HCT116 (cell line): ENCODE measurements at regions not wholly inside any gene's neighbourhood (a gene's known extent, or its start where the extent isn't known, plus 50 kb on each side); places are given as distances from the start of the nearest gene placed in this dataset.

Experiments
- POLR2AphosphoS5 ChIP-seq: IDR thresholded peaks from 2 replicates; pipeline ENCODE4 v1.6.1; 2011; ENCODE audit warnings: mild to moderate bottlenecking, low read depth, low read length, moderate library complexity
- RAD21 ChIP-seq: IDR thresholded peaks from 2 replicates; pipeline ENCODE4 v1.6.1; 2012; ENCODE audit warnings: low read depth, mild to moderate bottlenecking
- TF ChIP-seq, protein P1 (sequence below), 3 experiments: fragments of 200-600 bp in 1 of 3; sonication (generic) in 1 of 3; IDR thresholded peaks in 2 of 3; conservative IDR thresholded peaks in 1 of 3; 2 replicates each; pipeline ENCODE4 v1.5.1; 2012 to 2017; ENCODE audit warnings: low read depth in 2 of 3, low read length in 2 of 3, antibody characterized with exemption in 1 of 3, borderline replicate concordance in 1 of 3, control low read depth in 1 of 3, mild to moderate bottlenecking in 1 of 3, mixed read lengths in 1 of 3, mixed run types in 1 of 3, moderate library complexity in 1 of 3; ENCODE audit not compliant: insufficient read depth in 1 of 3

DNA sequence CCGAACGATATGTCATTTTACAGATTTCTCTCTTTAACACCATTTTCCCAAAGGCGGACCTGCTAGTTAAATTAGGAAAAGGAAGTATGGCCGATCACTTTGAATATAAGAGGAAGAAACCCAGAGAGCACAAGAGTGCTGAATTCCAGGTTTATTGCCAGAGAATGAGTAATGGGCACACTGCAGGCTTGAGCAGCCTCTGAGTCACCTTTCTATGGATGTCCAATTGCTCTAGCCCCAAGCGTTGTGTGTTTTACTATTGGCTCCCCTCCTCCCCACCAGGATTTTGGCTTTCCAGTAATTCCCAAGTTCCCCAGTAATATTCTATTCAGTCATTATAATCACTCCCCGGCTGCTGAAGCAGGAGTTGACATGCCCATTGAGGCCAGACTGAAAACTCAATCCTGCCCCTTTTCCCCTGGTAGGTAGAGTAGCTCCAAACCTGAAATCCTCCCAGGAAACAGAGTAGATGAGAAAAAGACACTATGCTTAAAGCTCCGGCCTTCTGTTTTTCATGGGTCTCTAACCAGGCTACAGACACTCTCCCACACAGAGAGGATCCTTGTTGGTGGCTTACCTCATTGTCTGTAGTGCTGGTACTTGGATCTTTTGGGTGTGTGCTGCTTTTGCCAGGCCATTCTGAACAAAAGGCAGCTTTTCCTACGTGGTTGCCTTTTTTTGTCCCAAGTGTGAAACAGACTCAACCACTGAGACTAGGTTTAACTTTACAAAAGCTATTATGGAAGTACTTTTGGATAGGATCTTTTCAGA is 704.3 kb upstream of the FLRT2 start:
- TF ChIP-seq POLR2AphosphoS5 (no peak), RAD21 (no peak)
- TF ChIP-seq, protein P1, sequence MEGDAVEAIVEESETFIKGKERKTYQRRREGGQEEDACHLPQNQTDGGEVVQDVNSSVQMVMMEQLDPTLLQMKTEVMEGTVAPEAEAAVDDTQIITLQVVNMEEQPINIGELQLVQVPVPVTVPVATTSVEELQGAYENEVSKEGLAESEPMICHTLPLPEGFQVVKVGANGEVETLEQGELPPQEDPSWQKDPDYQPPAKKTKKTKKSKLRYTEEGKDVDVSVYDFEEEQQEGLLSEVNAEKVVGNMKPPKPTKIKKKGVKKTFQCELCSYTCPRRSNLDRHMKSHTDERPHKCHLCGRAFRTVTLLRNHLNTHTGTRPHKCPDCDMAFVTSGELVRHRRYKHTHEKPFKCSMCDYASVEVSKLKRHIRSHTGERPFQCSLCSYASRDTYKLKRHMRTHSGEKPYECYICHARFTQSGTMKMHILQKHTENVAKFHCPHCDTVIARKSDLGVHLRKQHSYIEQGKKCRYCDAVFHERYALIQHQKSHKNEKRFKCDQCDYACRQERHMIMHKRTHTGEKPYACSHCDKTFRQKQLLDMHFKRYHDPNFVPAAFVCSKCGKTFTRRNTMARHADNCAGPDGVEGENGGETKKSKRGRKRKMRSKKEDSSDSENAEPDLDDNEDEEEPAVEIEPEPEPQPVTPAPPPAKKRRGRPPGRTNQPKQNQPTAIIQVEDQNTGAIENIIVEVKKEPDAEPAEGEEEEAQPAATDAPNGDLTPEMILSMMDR (IDR thresholded peaks at IDR 0.05 in 2 of 3, conservative IDR thresholded peaks at IDR 0.05 in 1 of 3; ENCODE audit: borderline replicate concordance in 1 of 3, insufficient read depth in 1 of 3, low read depth in 2 of 3, low read length in 2 of 3), result no peak
